ENCODE measurements at regions not wholly inside any gene's neighbourhood (a gene's known extent, or its start where the extent isn't known, plus 50 kb on each side); places are given as distances from the start of the nearest gene placed in this dataset.

GRCh38 chr4:152044331-152045036 lies 283.7 kb upstream of the GATB start:
- Histone ChIP-seq H3K27ac (ENCODE audit: insufficient read depth, low read depth, low read length, poor library complexity, severe bottlenecking) (no peak overlapping the region), H3K9me3 (ENCODE audit: control insufficient read depth, low read length) (no peaks in the 10 kb centered on the region), H3K4me1 (ENCODE audit: control insufficient read depth, insufficient read depth, low read length) (peaks cover 4% of the 10 kb centered on the region), H3K27me3 (ENCODE audit: control insufficient read depth, insufficient read depth, low read length, poor library complexity, severe bottlenecking) (peaks cover 7% of the 10 kb centered on the region), H3K4me3 (ENCODE audit: insufficient read depth, low read depth, low read length) (no peak overlapping the region), H3K36me3 (ENCODE audit: control insufficient read depth, insufficient read depth, low read length) (no peaks in the 10 kb centered on the region)
- WGBS, 2 experiments: 90 to 93% methylated on average over 9 of the region's 9 CpGs

- no peak overlapping the region for H3K4me3 ChIP-seq (ENCODE audit: insufficient read depth, low read depth, low read length)
- no peaks in the 10 kb centered on the region for H3K9me3 ChIP-seq (ENCODE audit: control insufficient read depth, low read length)
- WGBS, 2 experiments: 91 to 93% methylated on average over 4 of the region's 4 CpGs
- H3K36me3 ChIP-seq (ENCODE audit: control insufficient read depth, insufficient read depth, low read length): no peaks in the 10 kb centered on the region
- H3K4me1 ChIP-seq (ENCODE audit: control insufficient read depth, insufficient read depth, low read length): peaks cover 3% of the 10 kb centered on the region
- no peak overlapping the region for H3K27ac ChIP-seq (ENCODE audit: insufficient read depth, low read depth, low read length, poor library complexity, severe bottlenecking)
- H3K27me3 ChIP-seq (ENCODE audit: control insufficient read depth, insufficient read depth, low read length, poor library complexity, severe bottlenecking): peaks cover 7% of the 10 kb centered on the region
Observed at GRCh38 chr4:152041295-152041694, 280.5 kb upstream of the GATB start.

- Histone ChIP-seq H3K4me3 (ENCODE audit: insufficient read depth, low read depth, low read length) (no peak overlapping the region), H3K9me3 (ENCODE audit: control insufficient read depth, low read length) (no peaks in the 10 kb centered on the region), H3K27me3 (ENCODE audit: control insufficient read depth, insufficient read depth, low read length, poor library complexity, severe bottlenecking) (no peaks in the 10 kb centered on the region), H3K4me1 (ENCODE audit: control insufficient read depth, insufficient read depth, low read length) (no peaks in the 10 kb centered on the region), H3K27ac (ENCODE audit: insufficient read depth, low read depth, low read length, poor library complexity, severe bottlenecking) (no peak overlapping the region), H3K36me3 (ENCODE audit: control insufficient read depth, insufficient read depth, low read length) (no peaks in the 10 kb centered on the region)
- WGBS, 2 experiments: 91 to 96% methylated on average over 3 to 5 of the region's 5 CpGs
Observed at GRCh38 chr4:152039691-152040090, 278.9 kb upstream of the GATB start.

- H3K36me3 ChIP-seq (ENCODE audit: control insufficient read depth, insufficient read depth, low read length): no peaks in the 10 kb centered on the region
- H3K4me1 ChIP-seq (ENCODE audit: control insufficient read depth, insufficient read depth, low read length): no peaks in the 10 kb centered on the region
- H3K9me3 ChIP-seq (ENCODE audit: control insufficient read depth, low read length): no peaks in the 10 kb centered on the region
- WGBS, 2 experiments: 93 to 94% methylated on average over 11 of the region's 11 CpGs
- no peak overlapping the region for H3K27ac ChIP-seq (ENCODE audit: insufficient read depth, low read depth, low read length, poor library complexity, severe bottlenecking)
- H3K4me3 ChIP-seq (ENCODE audit: insufficient read depth, low read depth, low read length): no peak overlapping the region
- H3K27me3 ChIP-seq (ENCODE audit: control insufficient read depth, insufficient read depth, low read length, poor library complexity, severe bottlenecking): no peaks in the 10 kb centered on the region
Observed at GRCh38 chr4:152039023-152039481, 278.2 kb upstream of the GATB start.

- no peaks in the 10 kb centered on the region for H3K36me3 ChIP-seq (ENCODE audit: control insufficient read depth, insufficient read depth, low read length)
- 90 to 95% methylated on average over 3 of the region's 3 CpGs for WGBS, 2 experiments
- H3K4me3 ChIP-seq (ENCODE audit: insufficient read depth, low read depth, low read length): no peak overlapping the region
- H3K27me3 ChIP-seq (ENCODE audit: control insufficient read depth, insufficient read depth, low read length, poor library complexity, severe bottlenecking): no peaks in the 10 kb centered on the region
- no peaks in the 10 kb centered on the region for H3K9me3 ChIP-seq (ENCODE audit: control insufficient read depth, low read length)
- no peaks in the 10 kb centered on the region for H3K4me1 ChIP-seq (ENCODE audit: control insufficient read depth, insufficient read depth, low read length)
- no peak overlapping the region for H3K27ac ChIP-seq (ENCODE audit: insufficient read depth, low read depth, low read length, poor library complexity, severe bottlenecking)
Observed at GRCh38 chr4:152038238-152038637, 277.4 kb upstream of the GATB start.

GRCh38 chr4:152037435-152037834 lies 276.6 kb upstream of the GATB start:
- Histone ChIP-seq H3K4me3 (ENCODE audit: insufficient read depth, low read depth, low read length) (no peak overlapping the region), H3K27me3 (ENCODE audit: control insufficient read depth, insufficient read depth, low read length, poor library complexity, severe bottlenecking) (no peaks in the 10 kb centered on the region), H3K4me1 (ENCODE audit: control insufficient read depth, insufficient read depth, low read length) (no peaks in the 10 kb centered on the region), H3K27ac (ENCODE audit: insufficient read depth, low read depth, low read length, poor library complexity, severe bottlenecking) (no peak overlapping the region), H3K36me3 (ENCODE audit: control insufficient read depth, insufficient read depth, low read length) (no peaks in the 10 kb centered on the region), H3K9me3 (ENCODE audit: control insufficient read depth, low read length) (no peaks in the 10 kb centered on the region)
- 100% methylated on average over 1 of the region's 1 CpG for WGBS, 2 experiments

- H3K9me3 ChIP-seq (ENCODE audit: control insufficient read depth, low read length): no peaks in the 10 kb centered on the region
- no peak overlapping the region for H3K27ac ChIP-seq (ENCODE audit: insufficient read depth, low read depth, low read length, poor library complexity, severe bottlenecking)
- 95 to 96% methylated on average over 6 of the region's 6 CpGs for WGBS, 2 experiments
- H3K36me3 ChIP-seq (ENCODE audit: control insufficient read depth, insufficient read depth, low read length): no peaks in the 10 kb centered on the region
- H3K4me1 ChIP-seq (ENCODE audit: control insufficient read depth, insufficient read depth, low read length): no peaks in the 10 kb centered on the region
- H3K4me3 ChIP-seq (ENCODE audit: insufficient read depth, low read depth, low read length): no peak overlapping the region
- H3K27me3 ChIP-seq (ENCODE audit: control insufficient read depth, insufficient read depth, low read length, poor library complexity, severe bottlenecking): no peaks in the 10 kb centered on the region
Observed at GRCh38 chr4:152033621-152034020, 272.8 kb upstream of the GATB start.

- H3K27ac ChIP-seq (ENCODE audit: insufficient read depth, low read depth, low read length, poor library complexity, severe bottlenecking): no peak overlapping the region
- no peak overlapping the region for H3K4me3 ChIP-seq (ENCODE audit: insufficient read depth, low read depth, low read length)
- no peaks in the 10 kb centered on the region for H3K9me3 ChIP-seq (ENCODE audit: control insufficient read depth, low read length)
- 89 to 91% methylated on average over 1 of the region's 1 CpG for WGBS, 2 experiments
- H3K4me1 ChIP-seq (ENCODE audit: control insufficient read depth, insufficient read depth, low read length): no peaks in the 10 kb centered on the region
- H3K27me3 ChIP-seq (ENCODE audit: control insufficient read depth, insufficient read depth, low read length, poor library complexity, severe bottlenecking): no peaks in the 10 kb centered on the region
- no peaks in the 10 kb centered on the region for H3K36me3 ChIP-seq (ENCODE audit: control insufficient read depth, insufficient read depth, low read length)
Observed at GRCh38 chr4:152032722-152033131, 271.9 kb upstream of the GATB start.

GRCh38 chr4:152029631-152030030 lies 268.8 kb upstream of the GATB start:
- 90 to 93% methylated on average over 6 of the region's 6 CpGs for WGBS, 2 experiments
- H3K9me3 ChIP-seq (ENCODE audit: control insufficient read depth, low read length): no peaks in the 10 kb centered on the region

GRCh38 chr4:152028131-152028530 lies 267.3 kb upstream of the GATB start:
- no peaks in the 10 kb centered on the region for H3K9me3 ChIP-seq (ENCODE audit: control insufficient read depth, low read length)
- no peak overlapping the region for H3K4me3 ChIP-seq (ENCODE audit: insufficient read depth, low read depth, low read length)
- 92 to 93% methylated on average over 1 of the region's 1 CpG for WGBS, 2 experiments
- H3K4me1 ChIP-seq (ENCODE audit: control insufficient read depth, insufficient read depth, low read length): no peaks in the 10 kb centered on the region
- H3K36me3 ChIP-seq (ENCODE audit: control insufficient read depth, insufficient read depth, low read length): no peaks in the 10 kb centered on the region
- no peak overlapping the region for H3K27ac ChIP-seq (ENCODE audit: insufficient read depth, low read depth, low read length, poor library complexity, severe bottlenecking)
- H3K27me3 ChIP-seq (ENCODE audit: control insufficient read depth, insufficient read depth, low read length, poor library complexity, severe bottlenecking): no peaks in the 10 kb centered on the region

More at GRCh38 chr4:152029631-152030030, 268.8 kb upstream of the GATB start:
- H3K4me1 ChIP-seq (ENCODE audit: control insufficient read depth, insufficient read depth, low read length): no peaks in the 10 kb centered on the region
- no peaks in the 10 kb centered on the region for H3K36me3 ChIP-seq (ENCODE audit: control insufficient read depth, insufficient read depth, low read length)
- H3K27me3 ChIP-seq (ENCODE audit: control insufficient read depth, insufficient read depth, low read length, poor library complexity, severe bottlenecking): no peaks in the 10 kb centered on the region
- no peak overlapping the region for H3K27ac ChIP-seq (ENCODE audit: insufficient read depth, low read depth, low read length, poor library complexity, severe bottlenecking)
- H3K4me3 ChIP-seq (ENCODE audit: insufficient read depth, low read depth, low read length): no peak overlapping the region
